Right ventricle myocardium superior (tissue), 1 donor: ENCODE measurements at regions not wholly inside any gene's neighbourhood (a gene's known extent, or its start where the extent isn't known, plus 50 kb on each side); places are given as distances from the start of the nearest gene placed in this dataset.

Experiments used
- ATAC-seq: fragments of 200-7000 bp; cut with Tn5 transposase; one replicate; pipeline ENCODE4 v1.9.1; 2020; ENCODE audit warnings: mild to moderate bottlenecking; ENCODE audit not compliant: poor library complexity
- DNase-seq: peaks from one replicate; pipeline ENCODE4 v3.0.0-alpha.2; 2020
- intact Hi-C: fragments of 100-400 bp; cut with DNase I; formaldehyde crosslinking; loops from one replicate; pipeline ENCODE4 v1.11.2; 2022
- donor health status: DM: no; HTN: yes; CAD: no; lungs with severe emphysema.

- ATAC-seq (no peak), DNase-seq (no peak)
- intact Hi-C loops = no loop called here
Observed at GRCh38 chr16:72271699-72272240, 99.8 kb upstream of the PMFBP1 start.

- no peak for DNase-seq
- ATAC-seq = no peak
- intact Hi-C loops = no loop called here
Observed at GRCh38 chr16:72270531-72270930, 98.6 kb upstream of the PMFBP1 start.

GRCh38 chr16:72266836-72267235 is 94.9 kb upstream of the PMFBP1 start:
- ATAC-seq (no peak), DNase-seq (no peak)
- intact Hi-C loops = no loop called here

GRCh38 chr16:72264771-72265170 is 92.8 kb upstream of the PMFBP1 start:
- intact Hi-C loops = no loop called here
- DNase-seq (no peak), ATAC-seq (no peak)

GRCh38 chr16:72262711-72263110 is 90.8 kb upstream of the PMFBP1 start:
- intact Hi-C loops = no loop called here
- ATAC-seq = no peak
- DNase-seq = no peak

GRCh38 chr16:72261127-72261526 is 89.2 kb upstream of the PMFBP1 start:
- ATAC-seq (no peak), DNase-seq (no peak)
- intact Hi-C loops = no loop called here

- intact Hi-C loops = no loop called here
- DNase-seq (no peak), ATAC-seq (no peak)
Observed at GRCh38 chr16:72256398-72257066, 84.6 kb upstream of the PMFBP1 start.

GRCh38 chr16:72255786-72256185 is 83.8 kb upstream of the PMFBP1 start:
- DNase-seq = no peak
- no peak for ATAC-seq
- intact Hi-C loops = no loop called here

GRCh38 chr16:72247821-72248253 is 75.9 kb upstream of the PMFBP1 start:
- intact Hi-C loops = no loop called here
- DNase-seq = no peak
- no peak for ATAC-seq

GRCh38 chr16:72246423-72246822 is 74.5 kb upstream of the PMFBP1 start:
- intact Hi-C loops = no loop called here
- ATAC-seq = no peak
- no peak for DNase-seq

- DNase-seq (no peak), ATAC-seq (no peak)
- intact Hi-C loops = no loop called here
Observed at GRCh38 chr16:72244853-72245252, 72.9 kb upstream of the PMFBP1 start.

GRCh38 chr16:72243621-72244020 is 71.7 kb upstream of the PMFBP1 start:
- DNase-seq (no peak), ATAC-seq (no peak)
- intact Hi-C loops = no loop called here

GRCh38 chr16:72242757-72243156 is 70.8 kb upstream of the PMFBP1 start:
- intact Hi-C loops = no loop called here
- ATAC-seq = no peak
- DNase-seq = no peak

GRCh38 chr16:72241930-72242329 is 70.0 kb upstream of the PMFBP1 start:
- no peak for DNase-seq

GRCh38 chr16:72241008-72241407 is 69.1 kb upstream of the PMFBP1 start:
- DNase-seq (no peak), ATAC-seq (no peak)
- intact Hi-C loops = no loop called here

More at GRCh38 chr16:72241930-72242329, 70.0 kb upstream of the PMFBP1 start:
- intact Hi-C loops = no loop called here
- no peak for ATAC-seq

- ATAC-seq (no peak), DNase-seq (no peak)
- intact Hi-C loops = no loop called here
Observed at GRCh38 chr16:72240466-72240865, 68.5 kb upstream of the PMFBP1 start.

GRCh38 chr16:72236866-72237265 is 64.9 kb upstream of the PMFBP1 start:
- ATAC-seq (no peak), DNase-seq (no peak)
- intact Hi-C loops = no loop called here

GRCh38 chr16:72234387-72234786 is 62.4 kb upstream of the PMFBP1 start:
- DNase-seq (no peak), ATAC-seq (no peak)
- intact Hi-C loops = no loop called here

- DNase-seq = no peak
- no peak for ATAC-seq
- intact Hi-C loops = no loop called here
Observed at GRCh38 chr16:72228014-72228413, 56.1 kb upstream of the PMFBP1 start.

- DNase-seq = no peak
- no peak for ATAC-seq
- intact Hi-C loops = no loop called here
Observed at GRCh38 chr16:72226136-72226535, 54.2 kb upstream of the PMFBP1 start.

- ATAC-seq (no peak), DNase-seq (no peak)
- intact Hi-C loops = no loop called here
Observed at GRCh38 chr16:72224260-72224768, 52.4 kb upstream of the PMFBP1 start.
